Endothelial cell of umbilical vein (primary cell): ENCODE measurements at regions not wholly inside any gene's neighbourhood (a gene's known extent, or its start where the extent isn't known, plus 50 kb on each side); places are given as distances from the start of the nearest gene placed in this dataset.

ENCODE experiments used
- BruUV-seq: library from RNA; stranded (reverse); fragments of 400-500 nt; replicated peaks from 2 replicates; lab custom pipeline; 2021; lab: Mats Ljungman, UMichigan
- CTCF ChIA-PET: fragments of 300-600, 350-600 bp; sonication (Branson Sonifier 250); formaldehyde crosslinking; loops from one replicate; lab custom pipeline; 2021; ENCODE audit warnings: antibody characterized with exemption, inconsistent platforms; lab: Charles Lee
- POLR2A ChIA-PET: fragments of 300-600, 350-600 bp; sonication (Branson Sonifier 250); formaldehyde crosslinking; loops from one replicate; lab custom pipeline; 2021; ENCODE audit warnings: antibody characterized with exemption, inconsistent platforms; lab: Charles Lee
- DNase-seq: peaks from one replicate; pipeline ENCODE4 v3.0.0-alpha.2; 2011; ENCODE audit warnings: low read depth, low spot score
- FAIRE-seq: peaks from 2 replicates; lab custom pipeline; 2011; peaks lifted over from hg19 to GRCh38; lab: Jason Lieb, UNC
- H2AFZ ChIP-seq: 2 replicates; pipeline ENCODE4 v1.6.0; 2012; ENCODE audit warnings: low read depth, low read length, control low read depth, inconsistent platforms
- H3K27ac ChIP-seq: 2 replicates; pipeline ENCODE4 v1.5.1; 2011; ENCODE audit warnings: low read depth, mild to moderate bottlenecking, control low read depth, low read length, moderate library complexity; ENCODE audit not compliant: insufficient read depth
- H3K27me3 ChIP-seq, 2 experiments: 2 replicates each; pipeline versions ENCODE4 v1.6.0 to v1.6.1; 2011; ENCODE audit warnings: low read length in 2 of 2, mixed read lengths in 1 of 2; ENCODE audit not compliant: control insufficient read depth in 2 of 2, insufficient read depth in 2 of 2
- H3K36me3 ChIP-seq, 2 experiments: 2 replicates in 1 of 2; 3 replicates in 1 of 2; pipeline ENCODE4 v1.5.1; 2011; ENCODE audit warnings: low read length in 2 of 2, mild to moderate bottlenecking in 1 of 2, moderate library complexity in 1 of 2; ENCODE audit not compliant: control insufficient read depth in 2 of 2, insufficient read depth in 2 of 2; ENCODE audit errors: extremely low read depth in 1 of 2
- H3K4me1 ChIP-seq: 3 replicates; pipeline ENCODE4 v1.5.1; 2011; ENCODE audit warnings: mild to moderate bottlenecking, low read length; ENCODE audit not compliant: control insufficient read depth, insufficient read depth; ENCODE audit errors: extremely low read depth
- H3K4me2 ChIP-seq: 2 replicates; pipeline ENCODE4 v1.6.1; 2011; ENCODE audit warnings: low read length, control low read depth, mixed read lengths; ENCODE audit not compliant: insufficient read depth
- H3K4me3 ChIP-seq, 3 experiments: fragments of 200-600 bp in 1 of 3; sonication (generic), shearing (Covaris generic) in 1 of 3; replicated peaks in 1 of 3; 2 replicates each; pipeline ENCODE4 v1.5.1; 2011 to 2016; ENCODE audit warnings: control low read depth in 3 of 3, low read length in 3 of 3, mild to moderate bottlenecking in 2 of 3, inconsistent platforms in 1 of 3, low read depth in 1 of 3, moderate library complexity in 1 of 3; ENCODE audit not compliant: insufficient read depth in 1 of 3
- H3K79me2 ChIP-seq: 2 replicates; pipeline ENCODE4 v1.6.0; 2012; ENCODE audit warnings: low read length, inconsistent platforms; ENCODE audit not compliant: control insufficient read depth, insufficient read depth
- H3K9ac ChIP-seq: replicated peaks from 2 replicates; pipeline ENCODE3; 2011; ENCODE audit warnings: low read length, control low read depth; ENCODE audit not compliant: insufficient read depth; ENCODE audit errors: extremely low read depth
- H3K9me1 ChIP-seq: replicated peaks from 3 replicates; pipeline ENCODE4 v1.6.0; 2011; ENCODE audit warnings: mild to moderate bottlenecking, low read length; ENCODE audit not compliant: control insufficient read depth, insufficient read depth; ENCODE audit errors: extremely low read depth
- H3K9me3 ChIP-seq: replicated peaks from 2 replicates; pipeline ENCODE4 v1.5.1; 2012; ENCODE audit warnings: low read length, inconsistent platforms; ENCODE audit not compliant: control insufficient read depth, insufficient read depth
- H4K20me1 ChIP-seq: replicated peaks from 2 replicates; pipeline ENCODE3; 2011; ENCODE audit warnings: mild to moderate bottlenecking, low read length; ENCODE audit not compliant: control insufficient read depth, insufficient read depth; ENCODE audit errors: extremely low read depth
- EZH2 ChIP-seq: IDR thresholded peaks from 2 replicates; pipeline ENCODE4 v1.6.1; 2012; ENCODE audit warnings: borderline replicate concordance, low read depth, mild to moderate bottlenecking, moderate library complexity, low read length, inconsistent platforms; ENCODE audit not compliant: severe bottlenecking
- FOS ChIP-seq: IDR thresholded peaks from 2 replicates; pipeline ENCODE4 v1.6.1; 2011; ENCODE audit warnings: mild to moderate bottlenecking, low read length, moderate library complexity, borderline replicate concordance; ENCODE audit not compliant: insufficient read depth
- GATA2 ChIP-seq: IDR thresholded peaks from 2 replicates; pipeline ENCODE4 v1.7.0; 2011; ENCODE audit warnings: low read depth, mild to moderate bottlenecking, moderate library complexity, mixed read lengths, low read length; ENCODE audit not compliant: insufficient read length, insufficient read depth
- JUN ChIP-seq: IDR thresholded peaks from 2 replicates; pipeline ENCODE4 v1.6.1; 2011; ENCODE audit warnings: borderline replicate concordance, low read depth; ENCODE audit not compliant: insufficient read length, insufficient read depth
- MYC ChIP-seq: IDR thresholded peaks from one replicate; pipeline ENCODE4 v1.6.1; 2011; ENCODE audit warnings: mild to moderate bottlenecking, low read depth, low read length
- POLR2A ChIP-seq: IDR thresholded peaks from 2 replicates; pipeline ENCODE4 v1.6.1; 2012; ENCODE audit warnings: low read depth, mild to moderate bottlenecking, control low read depth, low read length
- POLR2AphosphoS5 ChIP-seq: IDR thresholded peaks from 2 replicates; pipeline ENCODE4 v1.6.1; 2012; ENCODE audit warnings: low read depth, mild to moderate bottlenecking, control low read depth, low read length, moderate library complexity; ENCODE audit not compliant: insufficient read depth
- dilution Hi-C: fragments of 300-500 bp; cut with MboI; formaldehyde crosslinking; loops from one replicate; pipeline ENCODE4 v1.15.0; 2019; ENCODE audit warnings: low sequenced_read_pairs; ENCODE audit not compliant: extremely low pct_ligation_motif_present
- intact Hi-C: fragments of 100-400 bp; cut with micrococcal nuclease; formaldehyde crosslinking; loops from one replicate; pipeline ENCODE4 v1.10.0; 2022
- TF ChIP-seq, protein P1 (sequence below), 2 donors: IDR thresholded peaks; 1 replicate in 1 of 2; 2 replicates in 1 of 2; pipeline ENCODE4 v1.5.1; 2011; ENCODE audit warnings: low read length in 2 of 2, mild to moderate bottlenecking in 2 of 2, moderate library complexity in 2 of 2, control low read depth in 1 of 2, inconsistent platforms in 1 of 2, low read depth in 1 of 2; ENCODE audit not compliant: insufficient read depth in 1 of 2; ENCODE audit errors: extremely low read depth in 1 of 2
- TF ChIP-seq, protein P2 (sequence below): IDR thresholded peaks from 2 replicates; pipeline ENCODE4 v1.6.1; 2011; ENCODE audit not compliant: insufficient read depth, insufficient read length

- CTCF ChIA-PET, result interaction anchor here (1.4 kb wide), 1 partner anchor 12 kb away, joined by 6 read pairs; no protein-coding TSS in a partner anchor
- no TSS peak for BruUV-seq
These were observed 70.8 kb upstream of the MBNL1 start for GRCh38 chr3:152197937-152198336.

DNA sequence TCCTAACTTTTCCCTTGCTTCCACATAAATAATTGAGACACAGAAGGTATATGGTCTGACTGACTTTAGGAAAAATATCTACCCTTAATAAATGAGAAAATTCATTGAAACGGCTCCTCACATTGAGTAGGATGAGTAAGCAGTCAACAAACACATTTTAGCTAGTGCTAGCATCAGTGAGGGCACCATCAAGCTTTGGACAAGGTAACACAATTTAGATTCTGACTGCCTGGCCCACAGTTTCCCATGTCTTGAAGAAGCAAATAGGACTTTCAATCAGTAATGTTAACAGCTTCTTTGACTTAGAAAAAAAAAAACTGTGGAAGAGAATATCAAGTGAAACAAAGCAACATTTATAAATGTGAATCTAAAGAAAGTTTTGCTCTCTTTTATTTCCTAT lies 70.1 kb upstream of the MBNL1 start:
- H4K20me1 ChIP-seq, result no peaks in the 10 kb centered on the region
- TF ChIP-seq JUN (no peak), POLR2A (no peak), MYC (no peak), EZH2 (no peak), POLR2AphosphoS5 (no peak), FOS (no peak), GATA2 (no peak)
- TF ChIP-seq, protein P1, sequence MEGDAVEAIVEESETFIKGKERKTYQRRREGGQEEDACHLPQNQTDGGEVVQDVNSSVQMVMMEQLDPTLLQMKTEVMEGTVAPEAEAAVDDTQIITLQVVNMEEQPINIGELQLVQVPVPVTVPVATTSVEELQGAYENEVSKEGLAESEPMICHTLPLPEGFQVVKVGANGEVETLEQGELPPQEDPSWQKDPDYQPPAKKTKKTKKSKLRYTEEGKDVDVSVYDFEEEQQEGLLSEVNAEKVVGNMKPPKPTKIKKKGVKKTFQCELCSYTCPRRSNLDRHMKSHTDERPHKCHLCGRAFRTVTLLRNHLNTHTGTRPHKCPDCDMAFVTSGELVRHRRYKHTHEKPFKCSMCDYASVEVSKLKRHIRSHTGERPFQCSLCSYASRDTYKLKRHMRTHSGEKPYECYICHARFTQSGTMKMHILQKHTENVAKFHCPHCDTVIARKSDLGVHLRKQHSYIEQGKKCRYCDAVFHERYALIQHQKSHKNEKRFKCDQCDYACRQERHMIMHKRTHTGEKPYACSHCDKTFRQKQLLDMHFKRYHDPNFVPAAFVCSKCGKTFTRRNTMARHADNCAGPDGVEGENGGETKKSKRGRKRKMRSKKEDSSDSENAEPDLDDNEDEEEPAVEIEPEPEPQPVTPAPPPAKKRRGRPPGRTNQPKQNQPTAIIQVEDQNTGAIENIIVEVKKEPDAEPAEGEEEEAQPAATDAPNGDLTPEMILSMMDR (IDR thresholded peaks at IDR 0.05; ENCODE audit: extremely low read depth in 1 of 2, insufficient read depth in 1 of 2, low read depth in 1 of 2, low read length in 2 of 2), result no peak
- TF ChIP-seq, protein P2, sequence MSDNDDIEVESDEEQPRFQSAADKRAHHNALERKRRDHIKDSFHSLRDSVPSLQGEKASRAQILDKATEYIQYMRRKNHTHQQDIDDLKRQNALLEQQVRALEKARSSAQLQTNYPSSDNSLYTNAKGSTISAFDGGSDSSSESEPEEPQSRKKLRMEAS, result no peak
- peaks cover 17% of the 10 kb centered on the region for H3K4me1 ChIP-seq
- ChIA-PET POLR2A (no interaction called here), CTCF (interaction anchor here (0.7 to 1.4 kb wide), 3 partner anchors 10 to 13 kb away, joined by 3 to 6 read pairs (median 4); no protein-coding TSS in a partner anchor)
- H3K9me1 ChIP-seq, result no peaks in the 10 kb centered on the region
- FAIRE-seq (no peak), DNase-seq (no peak)
- BruUV-seq, result no TSS peak
- intact Hi-C loops, result no loop called here
- no peaks in the 10 kb centered on the region for H3K9me3 ChIP-seq
- H3K4me3 ChIP-seq, result no peak overlapping the region
- dilution Hi-C loops, result no loop called here
- no peak overlapping the region for H3K9ac ChIP-seq
- no peaks in the 10 kb centered on the region for H3K36me3 ChIP-seq
- H2AFZ ChIP-seq, result no peak overlapping the region
- no peak overlapping the region for H3K4me2 ChIP-seq
- no peaks in the 10 kb centered on the region for H3K27me3 ChIP-seq
- no peak overlapping the region for H3K27ac ChIP-seq
- no peaks in the 10 kb centered on the region for H3K79me2 ChIP-seq

More at GRCh38 chr3:152197937-152198336, 70.8 kb upstream of the MBNL1 start:
- no peaks in the 10 kb centered on the region for H3K79me2 ChIP-seq
- H4K20me1 ChIP-seq, result no peaks in the 10 kb centered on the region
- H3K36me3 ChIP-seq, result no peaks in the 10 kb centered on the region
- H3K4me1 ChIP-seq, result peaks cover 17% of the 10 kb centered on the region
- no peak overlapping the region for H2AFZ ChIP-seq
- POLR2A ChIA-PET, result no interaction called here
- dilution Hi-C loops (no loop called here), intact Hi-C loops (no loop called here)
- H3K4me3 ChIP-seq, result no peak overlapping the region
- no peaks in the 10 kb centered on the region for H3K27me3 ChIP-seq
- no peak for DNase-seq
- H3K27ac ChIP-seq, result no peak overlapping the region
- H3K4me2 ChIP-seq, result no peak overlapping the region
- no peaks in the 10 kb centered on the region for H3K9me1 ChIP-seq
- H3K9ac ChIP-seq, result no peak overlapping the region
- H3K9me3 ChIP-seq, result no peaks in the 10 kb centered on the region
- TF ChIP-seq, protein P1 (IDR thresholded peaks at IDR 0.05; ENCODE audit: extremely low read depth in 1 of 2, insufficient read depth in 1 of 2, low read depth in 1 of 2, low read length in 2 of 2), result no peak
- no peak for TF ChIP-seq POLR2A
- no peak for FAIRE-seq
